ENCODE measurements at regions not wholly inside any gene's neighbourhood (a gene's known extent, or its start where the extent isn't known, plus 50 kb on each side); places are given as distances from the start of the nearest gene placed in this dataset.

GRCh38 chr4:60359746-60360367, 840.3 kb upstream of the ADGRL3 start:
- no peaks in the 10 kb centered on the region for H3K27me3 ChIP-seq
- H3K4me1 ChIP-seq, result no peaks in the 10 kb centered on the region
- intact Hi-C loops (cut with DNase I; ENCODE audit: low total_unique reads), result no loop called here
- WGBS, 5 donors, result 61 to 66% (median 64%) methylated on average over 3 of the region's 3 CpGs
- H3K4me3 ChIP-seq, result no peak overlapping the region
- H3K27ac ChIP-seq, result no peak overlapping the region
- no peaks in the 10 kb centered on the region for H3K36me3 ChIP-seq
- DNase-seq, result no peak
- TF ChIP-seq EP300 (IDR thresholded peaks at IDR 0.05) (no peak), CTCF (IDR thresholded peaks at IDR 0.05) (no peak), POLR2A (IDR thresholded peaks at IDR 0.05) (no peak), POLR2AphosphoS5 (IDR thresholded peaks at IDR 0.05) (no peak)
- H3K9me3 ChIP-seq, result no peaks in the 10 kb centered on the region

GRCh38 chr4:60365176-60365575, 835.0 kb upstream of the ADGRL3 start:
- Histone ChIP-seq H3K9me3 (no peaks in the 10 kb centered on the region), H3K27ac (no peak overlapping the region), H3K4me3 (no peak overlapping the region), H3K36me3 (no peaks in the 10 kb centered on the region), H3K4me1 (no peaks in the 10 kb centered on the region), H3K27me3 (no peaks in the 10 kb centered on the region)
- intact Hi-C loops (cut with DNase I; ENCODE audit: low total_unique reads), result no loop called here
- DNase-seq, result no peak
- no peak for TF ChIP-seq POLR2AphosphoS5 (IDR thresholded peaks at IDR 0.05)
- TF ChIP-seq EP300 (IDR thresholded peaks at IDR 0.05), result no peak
- 69 to 77% (median 74%) methylated on average over 3 of the region's 3 CpGs for WGBS, 5 donors

GRCh38 chr4:60366661-60367060, 833.5 kb upstream of the ADGRL3 start:
- Histone ChIP-seq H3K4me3 (no peak overlapping the region), H3K27ac (no peak overlapping the region), H3K27me3 (no peaks in the 10 kb centered on the region), H3K36me3 (no peaks in the 10 kb centered on the region), H3K9me3 (no peaks in the 10 kb centered on the region), H3K4me1 (no peaks in the 10 kb centered on the region)
- intact Hi-C loops (cut with DNase I; ENCODE audit: low total_unique reads), result no loop called here
- no peak for DNase-seq
- TF ChIP-seq POLR2AphosphoS5 (IDR thresholded peaks at IDR 0.05) (no peak), POLR2A (IDR thresholded peaks at IDR 0.05) (no peak), CTCF (IDR thresholded peaks at IDR 0.05) (no peak)
- WGBS, 5 donors, result 59 to 75% (median 70%) methylated on average over 2 of the region's 2 CpGs

GRCh38 chr4:60368986-60369385, 831.1 kb upstream of the ADGRL3 start:
- Histone ChIP-seq H3K4me1 (no peaks in the 10 kb centered on the region), H3K36me3 (no peaks in the 10 kb centered on the region), H3K27ac (no peak overlapping the region), H3K9me3 (no peaks in the 10 kb centered on the region), H3K4me3 (no peak overlapping the region), H3K27me3 (no peaks in the 10 kb centered on the region)
- intact Hi-C loops (cut with DNase I; ENCODE audit: low total_unique reads), result no loop called here
- TF ChIP-seq POLR2A (IDR thresholded peaks at IDR 0.05), result no peak
- TF ChIP-seq CTCF (IDR thresholded peaks at IDR 0.05), result no peak
- TF ChIP-seq EP300 (IDR thresholded peaks at IDR 0.05), result no peak
- 82 to 100% (median 93%) methylated on average over 1 of the region's 1 CpG for WGBS, 5 donors
- no peak for DNase-seq

GRCh38 chr4:60378010-60378409, 822.1 kb upstream of the ADGRL3 start:
- WGBS, 5 donors, result 63 to 89% (median 80%) methylated on average over 1 of the region's 1 CpG
- H3K27ac ChIP-seq, result no peak overlapping the region
- H3K27me3 ChIP-seq, result no peaks in the 10 kb centered on the region
- H3K9me3 ChIP-seq, result no peaks in the 10 kb centered on the region
- no peak for TF ChIP-seq EP300 (IDR thresholded peaks at IDR 0.05)
- TF ChIP-seq POLR2A (IDR thresholded peaks at IDR 0.05), result no peak
- TF ChIP-seq CTCF (IDR thresholded peaks at IDR 0.05), result no peak
- no peak for TF ChIP-seq POLR2AphosphoS5 (IDR thresholded peaks at IDR 0.05)
- DNase-seq, result no peak
- H3K4me1 ChIP-seq, result no peaks in the 10 kb centered on the region
- no peak overlapping the region for H3K4me3 ChIP-seq
- no peaks in the 10 kb centered on the region for H3K36me3 ChIP-seq
- intact Hi-C loops (cut with DNase I; ENCODE audit: low total_unique reads), result no loop called here
